ENCODE measurements at regions not wholly inside any gene's neighbourhood (a gene's known extent, or its start where the extent isn't known, plus 50 kb on each side); places are given as distances from the start of the nearest gene placed in this dataset.

DNA sequence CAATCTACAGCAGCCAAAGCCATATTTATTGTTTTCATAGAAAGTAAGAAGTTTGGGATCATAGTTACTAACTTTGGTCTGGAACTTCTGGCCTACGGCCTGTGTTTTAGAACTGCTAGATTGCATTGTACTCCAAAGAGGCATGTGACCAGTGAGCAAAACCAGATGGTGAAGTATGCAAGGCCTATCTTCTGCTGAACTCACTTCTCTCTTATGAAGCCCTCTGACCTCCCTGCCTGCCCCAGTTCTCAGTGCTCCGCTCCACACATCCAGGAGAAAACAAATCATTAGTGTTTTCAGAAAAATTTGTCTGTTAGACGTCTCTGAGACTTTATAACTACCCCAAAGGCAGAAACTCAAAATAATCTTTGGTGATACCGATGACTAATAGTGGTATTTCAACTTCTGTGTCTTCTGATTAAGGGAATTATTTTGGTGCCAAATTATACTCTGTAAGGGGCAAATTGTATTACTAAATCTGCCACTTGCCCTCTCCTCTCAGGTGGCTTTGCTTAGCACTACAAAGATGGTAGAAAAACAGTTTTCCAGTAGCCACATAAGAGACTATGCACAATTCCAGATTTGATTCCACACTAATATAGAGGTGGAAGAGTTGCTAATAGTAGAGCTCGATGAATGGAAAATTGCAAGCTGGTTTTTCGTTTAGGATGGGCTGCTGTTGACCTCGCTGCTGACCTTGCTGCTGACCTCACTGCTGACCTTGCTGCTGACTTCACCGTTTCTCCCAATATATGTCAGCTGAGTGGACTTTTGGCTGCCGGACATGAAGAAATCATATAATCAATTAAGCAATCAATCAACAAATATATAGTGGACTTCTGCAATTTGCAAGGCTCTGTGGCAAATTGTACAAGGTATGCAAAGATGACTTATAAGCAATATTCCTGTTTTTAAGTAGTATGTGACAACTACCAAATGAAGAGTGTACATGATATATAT, 147.5 kb downstream of the KITLG start:
- TF ChIP-seq, protein P1, sequence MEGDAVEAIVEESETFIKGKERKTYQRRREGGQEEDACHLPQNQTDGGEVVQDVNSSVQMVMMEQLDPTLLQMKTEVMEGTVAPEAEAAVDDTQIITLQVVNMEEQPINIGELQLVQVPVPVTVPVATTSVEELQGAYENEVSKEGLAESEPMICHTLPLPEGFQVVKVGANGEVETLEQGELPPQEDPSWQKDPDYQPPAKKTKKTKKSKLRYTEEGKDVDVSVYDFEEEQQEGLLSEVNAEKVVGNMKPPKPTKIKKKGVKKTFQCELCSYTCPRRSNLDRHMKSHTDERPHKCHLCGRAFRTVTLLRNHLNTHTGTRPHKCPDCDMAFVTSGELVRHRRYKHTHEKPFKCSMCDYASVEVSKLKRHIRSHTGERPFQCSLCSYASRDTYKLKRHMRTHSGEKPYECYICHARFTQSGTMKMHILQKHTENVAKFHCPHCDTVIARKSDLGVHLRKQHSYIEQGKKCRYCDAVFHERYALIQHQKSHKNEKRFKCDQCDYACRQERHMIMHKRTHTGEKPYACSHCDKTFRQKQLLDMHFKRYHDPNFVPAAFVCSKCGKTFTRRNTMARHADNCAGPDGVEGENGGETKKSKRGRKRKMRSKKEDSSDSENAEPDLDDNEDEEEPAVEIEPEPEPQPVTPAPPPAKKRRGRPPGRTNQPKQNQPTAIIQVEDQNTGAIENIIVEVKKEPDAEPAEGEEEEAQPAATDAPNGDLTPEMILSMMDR (IDR thresholded peaks at IDR 0.05; ENCODE audit: low read depth, low read length): no peak
- no peak for TF ChIP-seq MYC (IDR thresholded peaks at IDR 0.05; ENCODE audit: low read depth, low read length)
- TF ChIP-seq POLR2A (IDR thresholded peaks at IDR 0.05; ENCODE audit: extremely low read depth, insufficient read length): no peak
